ENCODE measurements at regions not wholly inside any gene's neighbourhood (a gene's known extent, or its start where the extent isn't known, plus 50 kb on each side); places are given as distances from the start of the nearest gene placed in this dataset.

- CTCF ChIA-PET = no interaction called here
- ATAC-seq (replicated peaks in 1 of 4) (no peak), DNase-seq (no peak)
- H3K27ac Mint-ChIP-seq = no peak overlapping the region
- Histone ChIP-seq H3K27ac (ENCODE audit: low read length) (no peak overlapping the region), H3K4me1 (ENCODE audit: control insufficient read depth in 1 of 2, extremely low read depth in 1 of 2, insufficient read depth in 2 of 2, low read length in 2 of 2) (peaks cover 0 to 5% of the 10 kb centered on the region in 2 experiments), H3K9me3 (no peaks in the 10 kb centered on the region), H3K36me3 (ENCODE audit: control insufficient read depth in 2 of 2, extremely low read depth in 1 of 2, insufficient read depth in 1 of 2, low read length in 1 of 2) (no peaks in the 10 kb centered on the region), H3K27me3 (replicated peaks in 1 of 2; ENCODE audit: control insufficient read depth in 2 of 2, extremely low read depth in 1 of 2, insufficient read depth in 2 of 2, low read length in 1 of 2) (no peaks in the 10 kb centered on the region), H3K4me3 (ENCODE audit: control insufficient read depth in 1 of 2, extremely low read depth in 1 of 2, low read length in 1 of 2) (no peak overlapping the region)
- H3K4me1 Mint-ChIP-seq = peaks cover 11 to 13% (median 12%) of the 10 kb centered on the region in 3 donors
- H3K4me3 Mint-ChIP-seq = no peak overlapping the region
- no peaks in the 10 kb centered on the region for H3K36me3 Mint-ChIP-seq
- POLR2A ChIA-PET = no interaction called here
- H3K27me3 Mint-ChIP-seq = peaks cover 1 to 3% of the 10 kb centered on the region in 2 donors
- H3K9me3 Mint-ChIP-seq = no peaks in the 10 kb centered on the region
Observed at GRCh38 chr3:107907996-107908395, 182.8 kb downstream of the CD47 start.

- H3K27me3 ChIP-seq (replicated peaks in 1 of 2; ENCODE audit: control insufficient read depth in 2 of 2, extremely low read depth in 1 of 2, insufficient read depth in 2 of 2, low read length in 1 of 2) = no peaks in the 10 kb centered on the region
- DNase-seq = no peak
- no peaks in the 10 kb centered on the region for H3K9me3 ChIP-seq
- Mint-ChIP-seq H3K27me3 (peaks cover 8 to 10% of the 10 kb centered on the region in 2 donors), H3K36me3 (no peaks in the 10 kb centered on the region), H3K9me3 (no peaks in the 10 kb centered on the region), H3K4me1 (no peaks in the 10 kb centered on the region), H3K27ac (no peak overlapping the region), H3K4me3 (no peak overlapping the region)
- no peak overlapping the region for H3K4me3 ChIP-seq (ENCODE audit: control insufficient read depth in 1 of 2, extremely low read depth in 1 of 2, low read length in 1 of 2)
- no peak overlapping the region for H3K27ac ChIP-seq (ENCODE audit: low read length)
- CTCF ChIA-PET = interaction anchor here in 1 of 2 donors (0.7 kb wide), 1 partner anchor 30 kb away, joined by 4 read pairs; no protein-coding TSS in a partner anchor
- no peaks in the 10 kb centered on the region for H3K36me3 ChIP-seq (ENCODE audit: control insufficient read depth in 2 of 2, extremely low read depth in 1 of 2, insufficient read depth in 1 of 2, low read length in 1 of 2)
- no peak for ATAC-seq (replicated peaks in 1 of 4)
- POLR2A ChIA-PET = interaction anchor here in 1 of 2 donors (0.6 kb wide), 1 partner anchor 268 kb away, joined by 3 read pairs; no protein-coding TSS in a partner anchor
- no peaks in the 10 kb centered on the region for H3K4me1 ChIP-seq (ENCODE audit: control insufficient read depth in 1 of 2, extremely low read depth in 1 of 2, insufficient read depth in 2 of 2, low read length in 2 of 2)
- WGBS (ENCODE audit: insufficient coverage) = 57% methylated on average over 1 of the region's 6 CpGs
Observed at GRCh38 chr3:107904536-107905066, 186.2 kb downstream of the CD47 start.

- Mint-ChIP-seq H3K4me3 (no peak overlapping the region), H3K4me1 (no peaks in the 10 kb centered on the region), H3K27me3 (peaks cover 24 to 29% of the 10 kb centered on the region in 2 donors), H3K9me3 (no peaks in the 10 kb centered on the region), H3K36me3 (no peaks in the 10 kb centered on the region), H3K27ac (no peak overlapping the region)
- DNase-seq = no peak
- Histone ChIP-seq H3K4me1 (ENCODE audit: control insufficient read depth in 1 of 2, extremely low read depth in 1 of 2, insufficient read depth in 2 of 2, low read length in 2 of 2) (no peaks in the 10 kb centered on the region), H3K4me3 (ENCODE audit: control insufficient read depth in 1 of 2, extremely low read depth in 1 of 2, low read length in 1 of 2) (no peak overlapping the region), H3K27me3 (replicated peaks in 1 of 2; ENCODE audit: control insufficient read depth in 2 of 2, extremely low read depth in 1 of 2, insufficient read depth in 2 of 2, low read length in 1 of 2) (peaks cover 0 to 4% of the 10 kb centered on the region in 2 experiments), H3K36me3 (ENCODE audit: control insufficient read depth in 2 of 2, extremely low read depth in 1 of 2, insufficient read depth in 1 of 2, low read length in 1 of 2) (no peaks in the 10 kb centered on the region), H3K27ac (ENCODE audit: low read length) (no peak overlapping the region), H3K9me3 (no peaks in the 10 kb centered on the region)
- ChIA-PET POLR2A (no interaction called here), CTCF (no interaction called here)
- no peak for ATAC-seq (replicated peaks in 1 of 4)
- no CpG with 5 or more reads among the region's 4 CpGs for WGBS (ENCODE audit: insufficient coverage)
Observed at GRCh38 chr3:107899990-107900651, 190.7 kb downstream of the CD47 start.

GRCh38 chr3:107897471-107898061, 193.3 kb downstream of the CD47 start:
- no peaks in the 10 kb centered on the region for H3K4me1 ChIP-seq (ENCODE audit: control insufficient read depth in 1 of 2, extremely low read depth in 1 of 2, insufficient read depth in 2 of 2, low read length in 2 of 2)
- H3K27me3 ChIP-seq (replicated peaks in 1 of 2; ENCODE audit: control insufficient read depth in 2 of 2, extremely low read depth in 1 of 2, insufficient read depth in 2 of 2, low read length in 1 of 2) = peaks cover 0 to 14% of the 10 kb centered on the region in 2 experiments
- no peak overlapping the region for H3K27ac ChIP-seq (ENCODE audit: low read length)
- H3K36me3 ChIP-seq (ENCODE audit: control insufficient read depth in 2 of 2, extremely low read depth in 1 of 2, insufficient read depth in 1 of 2, low read length in 1 of 2) = no peaks in the 10 kb centered on the region
- H3K4me3 Mint-ChIP-seq = no peak overlapping the region
- no peak overlapping the region for H3K4me3 ChIP-seq (ENCODE audit: control insufficient read depth in 1 of 2, extremely low read depth in 1 of 2, low read length in 1 of 2)
- no peak for ATAC-seq (replicated peaks in 1 of 4)
- CTCF ChIA-PET = interaction anchor here in 1 of 2 donors (0.6 kb wide), 1 partner anchor 192 kb away, joined by 3 read pairs; no protein-coding TSS in a partner anchor
- DNase-seq = no peak
- H3K9me3 ChIP-seq = no peaks in the 10 kb centered on the region
- 67% methylated on average over 1 of the region's 4 CpGs for WGBS (ENCODE audit: insufficient coverage)
- H3K9me3 Mint-ChIP-seq = no peaks in the 10 kb centered on the region
- H3K36me3 Mint-ChIP-seq = no peaks in the 10 kb centered on the region
- peaks cover 0 to 4% (median 0%) of the 10 kb centered on the region in 3 donors for H3K4me1 Mint-ChIP-seq
- POLR2A ChIA-PET = interaction anchor here in 1 of 2 donors (0.6 kb wide), 1 partner anchor 1443 kb away, joined by 5 read pairs; no protein-coding TSS in a partner anchor
- peaks cover 31 to 38% of the 10 kb centered on the region in 2 donors for H3K27me3 Mint-ChIP-seq
- no peak overlapping the region for H3K27ac Mint-ChIP-seq

GRCh38 chr3:107894998-107895397, 195.8 kb downstream of the CD47 start:
- Mint-ChIP-seq H3K9me3 (no peaks in the 10 kb centered on the region), H3K27me3 (peaks cover 30 to 37% of the 10 kb centered on the region in 2 donors), H3K36me3 (no peaks in the 10 kb centered on the region), H3K27ac (no peak overlapping the region), H3K4me1 (peaks cover 0 to 4% (median 0%) of the 10 kb centered on the region in 3 donors), H3K4me3 (no peak overlapping the region)
- H3K9me3 ChIP-seq = no peaks in the 10 kb centered on the region
- DNase-seq = no peak
- no peak overlapping the region for H3K4me3 ChIP-seq (ENCODE audit: control insufficient read depth in 1 of 2, extremely low read depth in 1 of 2, low read length in 1 of 2)
- ChIA-PET CTCF (no interaction called here), POLR2A (no interaction called here)
- WGBS (ENCODE audit: insufficient coverage) = no CpG with 5 or more reads among the region's 4 CpGs
- ATAC-seq (replicated peaks in 1 of 4) = no peak
- peaks cover 0 to 14% of the 10 kb centered on the region in 2 experiments for H3K27me3 ChIP-seq (replicated peaks in 1 of 2; ENCODE audit: control insufficient read depth in 2 of 2, extremely low read depth in 1 of 2, insufficient read depth in 2 of 2, low read length in 1 of 2)
- H3K4me1 ChIP-seq (ENCODE audit: control insufficient read depth in 1 of 2, extremely low read depth in 1 of 2, insufficient read depth in 2 of 2, low read length in 2 of 2) = no peaks in the 10 kb centered on the region
- no peaks in the 10 kb centered on the region for H3K36me3 ChIP-seq (ENCODE audit: control insufficient read depth in 2 of 2, extremely low read depth in 1 of 2, insufficient read depth in 1 of 2, low read length in 1 of 2)
- no peak overlapping the region for H3K27ac ChIP-seq (ENCODE audit: low read length)

GRCh38 chr3:107892955-107893624, 197.7 kb downstream of the CD47 start:
- H3K27ac ChIP-seq (ENCODE audit: low read length) = no peak overlapping the region
- no peaks in the 10 kb centered on the region for H3K4me1 ChIP-seq (ENCODE audit: control insufficient read depth in 1 of 2, extremely low read depth in 1 of 2, insufficient read depth in 2 of 2, low read length in 2 of 2)
- peaks cover 0 to 7% (median 4%) of the 10 kb centered on the region in 3 donors for H3K9me3 Mint-ChIP-seq
- no peak overlapping the region for H3K27ac Mint-ChIP-seq
- POLR2A ChIA-PET = no interaction called here
- H3K4me1 Mint-ChIP-seq = peaks cover 0 to 4% (median 0%) of the 10 kb centered on the region in 3 donors
- peaks cover 30 to 36% of the 10 kb centered on the region in 2 donors for H3K27me3 Mint-ChIP-seq
- H3K4me3 Mint-ChIP-seq = no peak overlapping the region
- ATAC-seq (replicated peaks in 1 of 4) (no peak), DNase-seq (no peak)
- CTCF ChIA-PET = interaction anchor here in 1 of 2 donors (0.6 kb wide), 1 partner anchor 658 kb away, joined by 4 read pairs; no protein-coding TSS in a partner anchor
- H3K27me3 ChIP-seq (replicated peaks in 1 of 2; ENCODE audit: control insufficient read depth in 2 of 2, extremely low read depth in 1 of 2, insufficient read depth in 2 of 2, low read length in 1 of 2) = peaks cover 0 to 11% of the 10 kb centered on the region in 2 experiments
- no peaks in the 10 kb centered on the region for H3K36me3 Mint-ChIP-seq
- H3K9me3 ChIP-seq = no peaks in the 10 kb centered on the region
- H3K36me3 ChIP-seq (ENCODE audit: control insufficient read depth in 2 of 2, extremely low read depth in 1 of 2, insufficient read depth in 1 of 2, low read length in 1 of 2) = no peaks in the 10 kb centered on the region
- 53% methylated on average over 2 of the region's 7 CpGs for WGBS (ENCODE audit: insufficient coverage)
- H3K4me3 ChIP-seq (ENCODE audit: control insufficient read depth in 1 of 2, extremely low read depth in 1 of 2, low read length in 1 of 2) = no peak overlapping the region
